AG04449 (cell line): ENCODE measurements at regions not wholly inside any gene's neighbourhood (a gene's known extent, or its start where the extent isn't known, plus 50 kb on each side); places are given as distances from the start of the nearest gene placed in this dataset.

Experiments
- CTCF ChIA-PET: fragments of 350-600 bp; formaldehyde crosslinking; extraction: SDS; loops from one replicate; lab custom pipeline; 2021; ENCODE audit warnings: antibody characterized with exemption; lab: Yijun Ruan, JAX
- POLR2A ChIA-PET: fragments of 400-600, 350-600 bp; formaldehyde crosslinking; extraction: SDS; loops from one replicate; lab custom pipeline; 2020; ENCODE audit warnings: antibody characterized with exemption, inconsistent platforms; lab: Yijun Ruan, JAX
- DNase-seq: peaks from one replicate; pipeline ENCODE4 v3.0.0-alpha.2; 2010; ENCODE audit warnings: low read depth, low spot score
- H3K4me3 ChIP-seq: 2 replicates; pipeline ENCODE4 v1.5.1; 2011; ENCODE audit warnings: low read depth, mild to moderate bottlenecking, control low read depth, low read length
- TF ChIP-seq, protein P1 (sequence below): IDR thresholded peaks from one replicate; pipeline ENCODE4 v1.5.1; 2011; ENCODE audit warnings: mild to moderate bottlenecking, moderate library complexity, low read length, control low read depth, inconsistent platforms; ENCODE audit not compliant: insufficient read depth; ENCODE audit errors: missing control alignments

DNA sequence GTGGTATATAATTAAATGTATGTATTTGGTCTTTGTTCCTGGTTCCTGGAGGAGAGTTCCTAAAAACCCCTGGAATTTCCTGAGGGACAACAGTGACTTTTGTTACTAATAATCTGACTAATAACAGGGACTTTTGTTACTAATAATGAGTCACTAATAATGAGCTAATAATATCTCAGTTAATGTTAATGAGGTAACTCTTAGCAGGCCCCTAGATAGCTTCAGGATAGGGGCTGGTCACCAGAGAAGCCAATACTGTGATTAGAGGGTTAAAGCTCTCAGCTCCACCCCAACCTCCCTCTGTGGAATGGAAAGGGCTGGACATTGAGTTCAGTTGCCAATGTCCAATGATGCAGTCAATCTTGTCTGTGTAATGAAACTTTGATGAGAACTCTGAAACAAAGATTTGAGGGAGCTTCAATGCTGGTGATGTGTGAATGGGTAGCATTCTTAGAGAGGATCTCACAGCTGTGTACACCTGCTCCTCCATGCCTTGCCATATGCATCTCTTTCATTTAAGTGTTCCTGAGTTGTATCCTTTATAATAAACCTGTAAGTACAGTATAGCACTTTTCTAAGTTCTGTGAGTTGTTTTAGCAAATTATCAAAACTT, 1431.4 kb upstream of the TENM4 start:
- no peak overlapping the region for H3K4me3 ChIP-seq
- POLR2A ChIA-PET, result no interaction called here
- TF ChIP-seq, protein P1, sequence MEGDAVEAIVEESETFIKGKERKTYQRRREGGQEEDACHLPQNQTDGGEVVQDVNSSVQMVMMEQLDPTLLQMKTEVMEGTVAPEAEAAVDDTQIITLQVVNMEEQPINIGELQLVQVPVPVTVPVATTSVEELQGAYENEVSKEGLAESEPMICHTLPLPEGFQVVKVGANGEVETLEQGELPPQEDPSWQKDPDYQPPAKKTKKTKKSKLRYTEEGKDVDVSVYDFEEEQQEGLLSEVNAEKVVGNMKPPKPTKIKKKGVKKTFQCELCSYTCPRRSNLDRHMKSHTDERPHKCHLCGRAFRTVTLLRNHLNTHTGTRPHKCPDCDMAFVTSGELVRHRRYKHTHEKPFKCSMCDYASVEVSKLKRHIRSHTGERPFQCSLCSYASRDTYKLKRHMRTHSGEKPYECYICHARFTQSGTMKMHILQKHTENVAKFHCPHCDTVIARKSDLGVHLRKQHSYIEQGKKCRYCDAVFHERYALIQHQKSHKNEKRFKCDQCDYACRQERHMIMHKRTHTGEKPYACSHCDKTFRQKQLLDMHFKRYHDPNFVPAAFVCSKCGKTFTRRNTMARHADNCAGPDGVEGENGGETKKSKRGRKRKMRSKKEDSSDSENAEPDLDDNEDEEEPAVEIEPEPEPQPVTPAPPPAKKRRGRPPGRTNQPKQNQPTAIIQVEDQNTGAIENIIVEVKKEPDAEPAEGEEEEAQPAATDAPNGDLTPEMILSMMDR, result no peak
- no peak for DNase-seq
- CTCF ChIA-PET, result no interaction called here

DNA sequence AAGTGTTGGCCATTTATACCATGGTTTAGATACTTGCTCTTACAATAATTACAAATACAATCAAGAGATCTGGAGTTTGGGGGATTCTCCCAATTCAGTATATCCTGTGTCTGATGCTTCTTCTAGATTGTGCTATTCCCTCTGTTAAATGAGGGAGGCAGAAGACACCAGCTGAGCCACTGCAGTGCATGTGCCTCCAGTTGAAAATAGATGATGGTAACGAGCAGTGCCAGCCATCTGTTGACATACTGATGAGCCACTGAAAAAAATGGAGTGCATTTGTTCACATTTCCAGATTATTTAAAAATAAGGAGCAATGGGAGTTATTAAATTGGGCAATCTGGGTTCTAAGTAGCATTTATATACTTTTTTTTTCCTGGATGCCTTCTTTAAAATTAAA, 1428.0 kb upstream of the TENM4 start:
- TF ChIP-seq, protein P1, result no peak
- H3K4me3 ChIP-seq, result no peak overlapping the region
- ChIA-PET POLR2A (no interaction called here), CTCF (no interaction called here)
- no peak for DNase-seq

DNA sequence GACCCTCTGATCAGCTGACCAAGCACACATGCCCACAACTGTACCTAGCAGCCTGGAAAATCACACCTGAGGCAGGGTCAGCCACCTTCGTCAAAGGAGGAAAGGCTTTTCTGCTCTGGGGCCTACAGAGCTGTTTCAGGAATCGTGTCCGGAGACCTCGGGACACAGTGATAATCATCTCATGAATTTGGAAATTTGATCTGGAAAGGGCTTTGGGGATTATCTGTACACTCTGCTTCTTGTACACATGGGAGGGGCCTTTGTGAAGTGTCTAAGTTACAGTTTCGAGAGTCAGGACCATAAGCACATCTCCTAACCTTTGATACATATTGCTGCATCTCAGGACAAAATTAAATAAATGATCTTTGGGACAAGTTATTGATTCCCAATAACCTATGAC, 1421.2 kb upstream of the TENM4 start:
- TF ChIP-seq, protein P1, result no peak
- ChIA-PET CTCF (no interaction called here), POLR2A (no interaction called here)
- H3K4me3 ChIP-seq, result no peak overlapping the region
- no peak for DNase-seq

DNA sequence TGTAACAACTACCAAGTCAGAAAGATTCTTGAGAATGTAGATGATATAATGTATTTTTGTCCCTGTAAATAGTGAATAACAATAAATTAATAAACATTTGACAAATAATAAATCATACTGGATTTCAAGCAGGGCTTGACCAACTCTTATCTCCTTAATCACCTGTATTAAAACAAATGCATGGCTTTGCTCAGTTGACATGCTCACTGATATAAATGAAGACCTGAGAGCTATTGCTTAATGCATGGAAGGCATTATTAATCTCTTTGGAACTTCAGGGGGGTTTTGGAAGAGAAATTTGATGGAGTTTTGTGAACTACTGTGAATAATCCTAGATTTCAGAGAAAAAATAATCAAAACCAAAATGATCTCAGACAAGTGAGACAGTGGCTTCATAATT, 1420.4 kb upstream of the TENM4 start:
- TF ChIP-seq, protein P1, result no peak
- DNase-seq, result no peak
- ChIA-PET CTCF (no interaction called here), POLR2A (no interaction called here)
- no peak overlapping the region for H3K4me3 ChIP-seq

DNA sequence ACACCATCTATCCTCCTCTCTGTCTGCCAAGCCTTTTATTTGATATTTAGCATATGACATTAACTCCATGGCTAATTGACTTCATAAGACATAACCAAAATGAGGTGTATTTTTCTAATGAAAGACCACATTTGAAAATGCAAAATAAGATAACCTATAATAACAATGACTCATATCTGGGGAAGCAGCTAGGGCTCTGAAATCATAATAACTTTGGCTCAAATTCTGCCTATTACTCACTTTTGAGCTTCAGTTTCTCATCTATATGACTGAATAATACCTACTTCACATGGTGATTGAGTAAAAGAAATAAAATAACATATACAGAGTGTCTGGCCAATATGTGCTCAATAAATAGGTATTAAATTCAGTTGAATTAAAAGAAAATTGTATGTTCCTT, 1419.8 kb upstream of the TENM4 start:
- TF ChIP-seq, protein P1, result no peak
- H3K4me3 ChIP-seq, result no peak overlapping the region
- POLR2A ChIA-PET, result no interaction called here
- DNase-seq, result no peak
- CTCF ChIA-PET, result no interaction called here

DNA sequence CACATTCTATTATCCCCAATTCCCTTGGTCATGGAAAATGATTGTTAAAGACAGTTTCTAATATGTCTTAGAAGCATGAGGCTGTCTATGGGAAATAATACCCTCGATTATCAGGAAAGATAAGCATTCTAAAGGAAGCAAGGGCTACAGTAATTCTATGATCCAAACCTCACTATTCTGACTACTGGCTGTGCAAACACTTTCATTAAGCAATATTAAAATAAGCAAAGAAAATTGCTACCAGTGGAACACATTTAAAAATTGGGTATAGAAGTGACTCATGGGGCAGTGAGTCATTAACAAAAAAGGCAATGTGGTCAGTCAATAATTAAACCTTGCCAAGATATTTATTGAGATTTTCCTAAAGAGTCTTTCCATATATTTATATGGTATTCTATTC, 1415.2 kb upstream of the TENM4 start:
- H3K4me3 ChIP-seq, result no peak overlapping the region
- ChIA-PET POLR2A (no interaction called here), CTCF (no interaction called here)
- no peak for DNase-seq
- TF ChIP-seq, protein P1, result no peak
